IMR-90 (cell line): ENCODE measurements at regions not wholly inside any gene's neighbourhood (a gene's known extent, or its start where the extent isn't known, plus 50 kb on each side); places are given as distances from the start of the nearest gene placed in this dataset.

Experiments used
- CEBPB ChIP-seq: IDR thresholded peaks from 2 replicates; pipeline ENCODE4 v1.6.1; 2012; ENCODE audit warnings: low read depth, low read length, improper control_type of control experiment
- CTCF ChIP-seq: conservative IDR thresholded peaks from 2 replicates; pipeline ENCODE4 v1.5.1; 2012; ENCODE audit warnings: mild to moderate bottlenecking, low read depth, low read length, improper control_type of control experiment
- MAZ ChIP-seq: IDR thresholded peaks from 2 replicates; pipeline ENCODE4 v1.6.1; 2012; ENCODE audit warnings: low read depth, mild to moderate bottlenecking, low read length, improper control_type of control experiment, moderate library complexity, borderline replicate concordance
- POLR2A ChIP-seq: IDR thresholded peaks from 2 replicates; pipeline ENCODE4 v1.6.1; 2012; ENCODE audit warnings: mild to moderate bottlenecking, low read depth, low read length
- RAD21 ChIP-seq: IDR thresholded peaks from 2 replicates; pipeline ENCODE4 v1.6.1; 2012; ENCODE audit warnings: low read length, improper control_type of control experiment

DNA sequence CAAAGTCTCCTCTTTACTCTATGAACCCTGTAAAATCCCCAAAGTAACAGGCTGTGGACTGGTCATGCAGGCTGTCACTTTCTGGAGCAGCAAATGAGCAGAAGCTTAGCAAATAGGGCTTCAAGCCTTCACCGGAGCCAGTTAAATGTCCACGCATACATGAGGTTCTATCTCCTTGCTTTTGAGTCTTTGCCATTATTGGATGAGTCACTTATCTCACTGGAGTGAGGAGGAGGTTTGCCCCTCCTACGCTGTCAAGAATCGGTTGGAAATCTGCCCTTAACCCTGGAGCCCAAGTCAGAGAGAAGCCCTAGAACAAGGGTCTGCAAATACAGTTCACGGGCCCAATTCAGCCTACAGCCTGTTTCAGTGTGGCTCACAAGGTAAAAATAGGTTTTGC lies 126.1 kb upstream of the CTNNB1 start:
- TF ChIP-seq MAZ (no peak), POLR2A (no peak), CTCF (no peak), RAD21 (no peak), CEBPB (no peak)
